HG03039 (cell line): ENCODE measurements at regions not wholly inside any gene's neighbourhood (a gene's known extent, or its start where the extent isn't known, plus 50 kb on each side); places are given as distances from the start of the nearest gene placed in this dataset.
"Not testable (repeated sequence)": the region's sequence is repeated elsewhere in the genome, so short reads cannot be mapped to it uniquely, and the experiment has no call there.

ENCODE experiments used
- ATAC-seq: cut with Tn5 transposase; IDR thresholded peaks from one replicate; pipeline ENCODE4 v1.9.1; 2021; ENCODE audit warnings: mild to moderate bottlenecking, moderate library complexity; ENCODE audit not compliant: unreplicated experiment

DNA sequence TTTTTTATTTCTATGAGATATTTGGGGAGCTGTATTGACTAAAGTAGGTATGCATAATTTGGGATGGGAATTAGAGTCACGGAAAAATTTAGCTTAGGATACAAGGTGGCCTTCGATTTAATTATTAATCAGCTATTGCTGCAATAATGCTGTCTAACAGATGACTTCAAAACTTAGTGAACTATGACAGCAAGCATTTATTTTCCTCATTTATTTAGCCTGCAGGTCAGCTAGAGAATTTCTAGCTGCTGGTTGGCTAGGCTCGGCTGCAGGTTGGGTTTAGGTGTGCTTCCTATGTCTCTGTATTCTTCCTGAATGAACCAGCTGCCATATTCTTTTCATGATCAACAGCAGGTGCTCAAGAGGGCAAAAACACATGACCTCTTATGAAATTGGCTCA lies 181.8 kb upstream of the RAG2 start:
- ATAC-seq = no peak

DNA sequence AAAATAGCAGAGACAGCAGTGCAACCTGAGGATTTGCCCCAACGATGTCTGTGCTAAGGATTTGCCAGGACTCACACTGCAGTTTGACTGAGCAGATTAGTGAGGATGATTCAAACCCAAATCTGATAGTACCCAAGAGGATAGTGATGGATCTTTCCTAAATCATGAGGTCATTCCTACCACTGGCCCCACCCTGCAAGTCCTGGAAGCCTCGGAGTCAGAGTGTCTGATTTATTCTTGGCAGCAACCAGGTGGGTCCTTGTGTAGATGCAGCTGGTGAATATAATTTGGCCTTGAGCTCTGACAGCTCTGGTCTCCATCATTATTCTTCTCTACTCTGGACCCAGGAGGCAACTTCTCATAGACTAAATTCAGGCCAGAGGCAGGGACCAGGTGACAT lies 179.3 kb upstream of the RAG2 start:
- no peak for ATAC-seq

DNA sequence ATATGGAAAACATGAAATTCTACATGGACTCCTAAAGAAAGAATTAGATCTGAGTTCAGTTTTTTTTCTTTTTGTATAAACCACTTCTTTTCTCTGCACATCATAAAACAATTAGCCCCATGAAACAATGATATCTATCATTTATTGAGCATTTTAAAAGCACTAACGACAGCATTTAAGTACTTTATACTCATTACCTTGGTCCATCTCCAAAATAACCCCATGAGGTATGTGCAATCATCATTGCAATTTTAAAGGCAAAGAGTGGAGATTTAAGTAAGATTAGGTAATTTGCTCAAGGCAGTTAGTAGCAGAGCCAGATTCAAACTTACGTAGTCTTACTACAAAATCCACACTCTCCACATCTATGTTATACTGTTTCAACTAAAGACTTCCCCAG lies 177.7 kb upstream of the RAG2 start:
- ATAC-seq = no peak

DNA sequence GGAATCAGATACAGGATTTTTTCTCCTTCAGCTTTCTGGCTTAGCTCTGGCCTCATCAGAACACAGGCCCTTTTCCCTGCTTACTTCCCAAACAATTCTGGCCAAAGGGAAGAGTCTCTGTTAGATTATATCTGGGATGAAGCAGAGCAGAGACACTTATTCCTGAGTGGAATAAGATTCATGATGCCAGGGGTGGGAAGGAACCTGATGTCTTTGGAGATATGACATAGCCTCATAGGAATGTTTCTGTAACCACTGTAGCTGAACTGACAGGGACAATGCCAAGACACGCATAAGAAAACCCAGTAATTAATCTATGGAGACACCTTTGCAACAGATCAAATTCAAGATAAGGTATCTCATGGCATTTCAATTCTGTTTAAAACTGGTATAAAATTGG lies 177.1 kb upstream of the RAG2 start:
- ATAC-seq = no peak

DNA sequence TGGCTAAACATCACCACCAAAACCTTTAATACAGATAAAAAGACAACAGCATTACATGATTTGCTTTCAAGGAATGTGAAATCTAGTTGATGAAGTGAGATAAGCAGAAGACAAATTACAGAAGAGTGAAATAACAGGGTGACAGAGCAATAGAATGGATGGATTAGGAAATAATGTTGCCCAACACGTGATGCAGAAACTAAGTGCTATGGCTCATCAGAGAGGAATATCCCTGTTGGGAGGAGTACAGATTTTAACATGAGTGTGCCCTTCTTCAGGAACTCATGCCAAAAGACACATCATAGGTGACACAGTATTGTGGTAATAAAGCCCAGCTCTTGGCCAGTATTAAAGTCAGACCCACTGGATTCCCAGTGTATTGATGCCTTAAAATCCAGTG lies 176.6 kb upstream of the RAG2 start:
- no peak for ATAC-seq

DNA sequence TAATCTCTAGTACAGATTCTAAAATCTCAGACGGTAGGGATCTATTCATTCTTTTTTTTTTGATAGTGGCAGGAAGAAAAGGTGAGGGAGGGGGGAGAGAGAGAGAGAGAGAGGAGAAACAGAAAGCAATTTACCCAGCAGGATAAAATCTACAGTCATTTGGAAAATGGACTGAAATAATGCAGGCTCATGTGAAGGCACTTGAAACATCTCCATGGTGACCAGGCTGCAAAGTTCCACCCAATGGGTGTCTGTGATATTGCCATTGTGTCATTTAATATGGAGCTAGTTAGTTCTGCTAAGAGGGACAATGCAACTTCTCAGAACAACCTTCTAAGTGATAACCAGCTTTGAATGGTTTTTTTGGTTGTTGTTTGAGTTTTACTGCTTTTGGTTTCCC lies 165.2 kb upstream of the RAG2 start:
- ATAC-seq = no peak

DNA sequence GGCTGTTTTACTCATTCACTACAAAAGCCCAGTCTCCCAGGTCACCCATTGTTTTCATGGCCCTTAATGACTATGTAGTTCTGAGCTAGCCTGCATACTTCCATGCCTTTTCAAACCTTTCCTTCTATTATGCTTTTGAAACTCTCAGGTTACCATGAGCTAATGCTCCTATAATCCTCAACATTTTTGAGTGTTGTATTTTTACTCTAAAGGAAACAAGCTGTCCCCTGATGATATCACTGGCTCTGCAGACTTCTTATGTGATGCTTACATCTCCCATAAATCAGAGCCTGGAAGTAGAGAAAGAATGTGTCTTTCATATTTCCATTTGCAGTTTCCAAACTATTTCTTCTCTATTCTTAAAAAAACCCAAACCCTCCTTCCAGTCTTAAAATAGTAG lies 159.0 kb upstream of the RAG2 start:
- no peak for ATAC-seq

DNA sequence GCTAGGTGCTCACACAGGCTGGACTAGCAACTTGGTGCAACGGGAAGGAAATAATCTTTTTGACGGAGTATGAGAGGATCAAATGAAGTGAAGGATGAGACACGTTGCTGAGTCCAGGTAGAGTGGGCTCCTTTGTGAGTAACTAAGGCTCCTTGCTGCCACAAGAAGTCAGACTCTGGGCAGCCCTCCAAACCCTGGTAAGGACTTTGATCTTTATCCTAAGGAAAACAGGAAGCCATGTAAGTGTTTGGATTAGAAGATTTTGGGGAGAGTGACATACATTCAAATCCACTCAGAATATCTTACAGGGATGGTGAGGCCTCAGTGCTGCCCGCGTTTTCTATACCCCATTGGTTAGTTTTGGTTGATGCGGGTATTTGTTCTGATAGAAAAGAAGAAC lies 155.9 kb upstream of the RAG2 start:
- no peak for ATAC-seq

DNA sequence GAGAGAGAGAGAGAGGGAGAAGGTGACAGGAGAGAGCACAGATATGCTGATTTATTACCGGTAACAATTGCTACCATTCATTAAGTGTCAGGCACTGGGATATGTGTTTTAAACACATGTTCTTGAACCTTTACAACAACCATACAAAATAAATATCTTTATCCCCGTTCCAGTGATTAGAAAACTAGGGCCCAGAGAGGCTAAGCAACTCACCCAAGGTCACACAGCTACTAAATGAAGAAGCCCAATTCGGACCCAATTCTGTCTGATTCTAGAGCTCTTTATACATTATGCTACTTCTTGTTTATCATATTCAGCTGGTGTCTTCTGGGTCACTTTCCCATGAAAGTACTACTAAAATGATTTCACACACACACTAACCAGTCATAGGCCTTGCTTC lies 154.0 kb upstream of the RAG2 start:
- no peak for ATAC-seq

DNA sequence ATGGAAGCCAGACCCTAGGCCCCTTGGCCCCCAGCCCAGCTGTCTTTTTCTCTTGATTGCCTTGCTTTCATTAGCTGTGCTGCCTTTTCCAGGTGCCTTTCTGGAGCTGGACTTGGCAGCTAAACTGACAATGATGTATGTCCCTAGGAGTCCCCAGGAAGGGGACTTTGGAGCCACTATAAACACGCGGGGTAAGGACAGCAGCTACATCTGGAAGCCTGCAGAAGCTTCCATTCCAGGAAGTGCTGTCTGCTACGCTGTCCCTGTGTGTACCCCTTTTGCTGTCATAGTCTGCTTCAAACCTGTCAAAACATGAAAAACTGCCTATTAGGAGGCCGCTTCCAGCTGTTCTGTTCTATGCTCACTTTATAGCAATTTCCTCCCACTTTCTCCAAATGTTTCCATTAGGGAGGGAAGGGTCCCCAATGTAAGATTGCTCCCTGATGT lies 153.3 kb upstream of the RAG2 start:
- no peak for ATAC-seq

DNA sequence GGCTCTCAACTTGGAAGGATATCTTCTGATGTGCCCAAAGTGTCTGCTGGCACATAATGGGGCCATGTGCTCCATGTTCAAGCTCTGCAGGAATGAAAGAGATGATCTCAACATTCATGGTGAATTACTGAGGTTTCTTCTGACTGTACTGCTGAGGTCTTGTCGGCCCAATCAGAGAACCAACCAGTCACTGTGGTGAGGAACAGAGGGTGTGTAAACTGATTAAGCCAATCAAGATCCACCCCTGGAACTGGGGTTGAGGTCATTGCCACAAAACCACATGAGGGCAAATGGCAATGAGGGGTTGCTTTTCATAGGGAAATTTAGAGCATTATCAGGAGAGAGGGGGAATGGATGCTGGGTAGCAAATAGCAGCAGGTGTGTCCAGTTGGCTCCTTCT lies 152.3 kb upstream of the RAG2 start:
- ATAC-seq = no peak

DNA sequence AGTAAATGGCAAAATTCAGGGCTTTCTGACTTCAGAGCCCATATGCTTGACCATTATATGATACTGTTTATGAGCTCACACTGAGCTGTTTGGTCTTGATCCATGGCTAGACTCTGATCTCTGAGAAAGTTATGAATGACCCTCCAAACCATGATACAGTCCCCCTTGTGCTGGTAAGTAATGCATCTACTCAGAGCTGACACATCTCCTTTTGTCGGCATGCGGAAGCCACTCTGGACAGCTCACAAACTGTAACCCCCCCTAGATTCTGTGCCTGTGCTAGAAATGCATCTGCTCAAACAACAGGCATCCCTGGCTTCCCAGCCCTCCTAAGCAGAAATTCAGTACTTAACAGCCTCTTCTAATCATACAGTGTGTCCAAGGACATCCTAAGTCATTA lies 150.8 kb upstream of the RAG2 start:
- no peak for ATAC-seq

DNA sequence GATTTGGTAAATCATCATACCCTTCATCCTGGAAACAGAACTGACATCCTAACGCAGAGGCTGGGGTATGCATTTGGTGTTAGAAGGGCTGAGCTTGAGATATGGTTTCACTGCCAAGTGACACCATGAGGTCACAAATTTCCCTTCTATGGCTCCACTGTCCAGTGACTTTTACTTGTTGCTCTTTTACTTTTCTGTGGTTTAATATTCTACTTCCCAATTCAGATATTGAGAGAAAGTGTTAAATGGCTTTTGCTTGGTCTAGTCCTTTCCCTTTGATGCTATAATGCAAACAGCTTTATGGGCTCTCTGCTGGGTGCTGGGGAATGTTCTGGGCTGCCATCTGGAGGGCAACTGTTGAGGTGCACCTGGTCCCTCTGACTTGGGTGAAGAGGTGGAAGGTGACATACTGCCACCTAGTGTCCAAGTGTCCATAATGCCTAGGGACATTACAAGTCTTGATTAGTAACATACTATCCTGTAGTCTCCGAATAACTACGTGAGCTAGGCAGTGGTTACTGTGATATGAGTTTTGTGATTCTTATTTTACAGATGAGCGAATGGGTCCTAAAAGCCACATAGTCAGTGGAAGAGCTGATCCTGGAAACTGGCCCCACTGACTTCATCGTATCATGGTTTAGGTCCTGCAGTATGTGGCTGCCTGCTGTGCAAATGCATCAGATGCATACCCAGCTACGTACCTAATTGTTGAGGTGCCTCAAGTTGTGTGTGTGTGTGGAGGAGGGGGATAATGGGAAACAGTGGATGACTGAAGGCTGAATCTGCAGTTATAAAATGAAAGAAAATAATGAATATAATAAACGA lies 149.1 kb upstream of the RAG2 start:
- ATAC-seq = peak; percentile 85

DNA sequence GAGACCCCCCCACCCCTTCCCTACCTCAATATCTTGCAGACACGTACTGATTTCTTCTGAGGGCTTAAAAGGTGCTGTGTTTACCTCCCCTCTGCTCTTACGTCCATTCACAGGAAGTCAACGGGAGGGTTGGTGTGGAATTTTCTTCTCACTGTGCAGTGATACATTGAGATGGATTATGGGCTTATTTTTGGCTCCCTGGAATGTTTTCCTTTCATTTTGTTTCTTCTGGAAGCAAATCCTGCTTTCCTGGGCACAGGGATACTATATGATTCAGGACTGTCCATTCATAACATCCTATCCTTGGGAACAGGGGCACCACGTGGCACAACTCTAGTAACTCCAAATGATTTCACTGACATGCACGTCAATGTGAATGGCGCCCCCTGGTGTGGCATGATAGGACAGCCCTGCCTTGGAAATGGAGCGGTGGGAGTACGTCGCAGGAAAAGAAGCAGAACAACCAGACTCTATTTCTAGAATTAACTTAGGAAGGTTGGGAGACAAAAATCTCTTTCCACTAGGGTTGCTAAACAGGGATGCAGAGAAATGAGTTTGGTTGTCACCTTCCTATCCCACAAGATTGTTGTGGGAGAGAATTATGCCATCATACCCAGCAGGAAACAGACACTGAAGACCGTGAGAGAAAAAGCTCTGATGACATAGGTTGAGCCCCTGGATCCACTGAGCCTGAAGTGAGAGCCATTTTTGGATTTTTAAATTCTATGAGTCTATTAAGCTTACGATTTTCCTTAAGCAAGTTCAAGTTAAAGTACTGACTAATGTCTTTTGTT lies 146.5 kb upstream of the RAG2 start:
- no peak for ATAC-seq

DNA sequence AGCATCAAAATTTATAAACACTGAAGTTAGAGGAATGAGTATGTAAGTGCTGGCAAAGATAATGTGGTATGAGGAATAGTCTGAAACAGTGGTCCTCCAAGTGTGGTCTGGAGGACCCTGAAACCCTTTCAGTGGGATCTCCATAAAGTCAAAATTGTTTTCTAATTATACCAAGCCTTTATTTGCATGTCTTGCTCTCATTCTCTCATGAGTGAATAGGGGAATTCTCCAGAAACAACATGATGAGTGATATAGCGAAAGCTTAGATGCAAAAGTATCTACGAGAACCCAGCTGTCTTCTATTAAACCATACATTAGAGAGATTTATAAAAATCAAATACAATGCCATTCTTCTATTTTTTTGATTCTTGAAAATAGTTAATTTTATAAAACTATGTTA lies 145.0 kb upstream of the RAG2 start:
- peak; percentile 52 for ATAC-seq

DNA sequence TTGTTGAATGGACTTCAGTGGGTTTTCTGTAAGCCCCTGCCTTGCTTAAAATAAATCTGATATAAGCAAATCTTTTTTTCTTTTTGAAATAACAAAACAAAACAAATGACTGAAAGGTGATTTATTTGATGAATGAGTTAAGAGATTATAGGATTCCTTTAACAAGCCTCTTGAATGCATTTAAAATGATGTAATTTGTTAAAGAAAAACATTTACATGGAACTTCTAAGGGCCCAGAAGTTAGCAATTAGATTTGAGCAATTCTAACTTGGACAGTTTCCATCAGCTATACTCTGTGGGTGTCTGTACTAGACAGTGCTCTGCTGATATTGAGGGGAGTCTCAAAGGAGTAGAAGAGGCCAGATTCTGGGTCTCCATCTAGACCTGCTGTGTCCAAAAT lies 143.5 kb upstream of the RAG2 start:
- ATAC-seq = no peak

DNA sequence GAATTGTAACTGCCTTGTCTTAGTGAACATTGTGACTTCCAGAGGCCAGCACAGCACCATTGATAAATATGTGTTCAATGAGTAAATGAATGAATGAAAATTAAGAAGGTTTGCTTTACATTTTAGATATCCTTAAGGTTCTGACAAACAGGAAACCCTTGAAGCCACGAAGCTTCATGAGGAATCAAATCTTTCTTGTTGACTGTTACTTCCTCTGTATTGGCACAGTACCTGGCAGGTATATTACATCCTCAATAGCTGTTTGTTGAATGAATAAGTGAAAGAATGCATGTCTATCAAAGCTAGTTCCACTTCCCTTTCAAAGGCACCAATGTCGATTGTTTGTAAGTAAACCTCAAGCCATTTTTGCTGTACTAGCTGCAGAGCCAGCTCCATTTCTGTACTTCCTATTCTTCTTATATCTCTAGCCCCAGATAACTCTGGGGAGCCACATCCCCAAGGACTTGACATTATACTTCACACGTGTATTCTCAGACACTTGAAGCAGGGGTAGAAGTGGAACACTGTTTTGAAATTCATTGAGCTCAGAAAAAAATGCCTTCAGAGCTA lies 140.3 kb upstream of the RAG2 start:
- no peak for ATAC-seq

DNA sequence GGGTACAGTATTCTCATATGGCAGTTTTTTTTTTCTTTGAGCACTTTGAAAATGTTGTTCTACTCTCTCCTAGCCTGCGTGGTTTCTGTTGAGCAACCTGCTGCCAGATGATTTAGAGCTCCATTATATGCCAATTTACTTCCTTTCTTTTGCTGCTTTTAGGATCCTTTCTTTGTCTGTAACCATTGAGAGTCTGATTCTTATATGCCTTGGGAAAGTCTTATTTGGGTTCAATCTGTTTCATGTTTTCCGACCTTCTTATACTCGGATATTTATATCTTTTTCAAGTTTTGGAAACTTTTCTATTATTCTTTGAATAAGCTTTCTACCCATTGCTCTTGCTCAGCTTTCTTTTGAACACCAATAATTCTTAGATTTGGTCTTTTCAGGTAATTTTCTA lies 138.1 kb upstream of the RAG2 start:
- no peak for ATAC-seq

DNA sequence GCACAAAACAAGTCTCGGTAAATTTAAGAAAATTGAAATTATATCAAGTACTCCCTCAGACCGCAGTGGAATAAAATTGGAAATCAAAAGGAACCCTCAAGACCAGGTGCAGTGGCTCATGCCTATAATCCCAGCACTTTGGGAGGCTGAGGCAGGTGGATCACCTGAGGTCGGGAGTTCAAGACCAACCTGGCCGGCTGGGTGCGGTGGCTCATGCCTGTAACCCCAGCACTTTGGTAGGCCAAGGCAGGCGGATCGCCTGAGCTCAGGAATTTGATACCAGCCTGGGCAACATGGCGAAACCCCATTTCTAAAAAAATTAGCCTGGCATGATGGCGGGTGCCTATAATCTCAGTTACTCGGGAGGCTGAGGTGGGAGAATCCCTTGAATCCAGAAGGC lies 135.7 kb upstream of the RAG2 start:
- ATAC-seq = not testable (repeated sequence)

DNA sequence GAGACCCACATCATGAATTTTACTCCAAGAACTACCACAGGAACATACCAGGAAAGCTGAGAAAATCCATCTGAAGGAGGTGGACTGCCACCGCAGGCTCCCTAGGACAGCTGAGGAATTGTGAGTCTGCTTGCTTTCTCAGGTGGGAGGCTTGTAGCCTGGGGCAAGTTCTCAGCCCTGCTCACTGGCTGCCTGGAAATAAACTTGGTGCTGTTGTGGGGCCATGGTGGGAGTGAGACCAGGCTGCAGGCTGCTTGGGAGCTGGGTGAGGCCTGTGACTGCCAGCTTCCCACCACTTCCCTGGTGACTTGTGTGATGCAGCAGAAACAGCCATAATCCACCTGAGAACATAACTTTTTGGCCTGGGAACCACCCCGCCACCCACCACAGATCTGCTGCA lies 132.7 kb upstream of the RAG2 start:
- no peak for ATAC-seq

DNA sequence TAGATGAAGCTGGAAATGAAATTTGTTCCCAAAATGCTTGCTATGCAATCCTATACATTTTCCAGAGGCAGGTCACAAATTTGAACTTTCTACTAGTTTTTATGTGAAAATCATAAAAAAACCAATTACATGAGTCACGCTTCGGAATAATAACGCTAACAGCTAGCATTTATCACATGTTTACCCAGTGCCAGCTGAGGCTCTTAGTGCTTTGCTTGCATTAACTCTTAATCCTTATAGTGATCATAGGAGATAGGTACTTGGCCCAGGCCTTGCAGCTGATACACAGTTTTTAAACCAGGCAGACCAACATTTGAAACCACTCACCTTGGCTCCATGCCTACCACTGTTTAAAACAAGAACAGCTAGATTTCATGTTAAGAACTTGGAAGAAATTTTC lies 131.8 kb upstream of the RAG2 start:
- no peak for ATAC-seq

DNA sequence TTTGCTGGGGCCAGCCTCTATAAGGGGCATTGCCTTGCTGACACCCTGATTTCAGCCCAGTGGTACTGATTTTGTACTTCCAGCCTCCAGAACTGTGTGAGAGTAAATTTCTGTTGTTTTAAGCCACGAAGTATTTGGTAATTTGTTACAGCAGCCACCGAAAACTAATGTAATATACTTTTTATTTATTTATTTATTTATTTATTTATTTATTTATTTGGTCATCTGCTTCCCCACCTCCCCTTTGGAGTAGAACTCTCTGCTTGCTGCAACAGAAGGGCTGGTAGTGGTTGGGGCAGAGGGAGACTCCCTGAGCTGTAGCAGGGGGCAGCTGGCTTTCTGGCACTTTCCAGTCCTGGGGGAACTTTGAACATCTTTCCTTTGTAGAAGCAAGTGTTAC lies 128.4 kb upstream of the RAG2 start:
- no peak for ATAC-seq
